ENCODE measurements at regions not wholly inside any gene's neighbourhood (a gene's known extent, or its start where the extent isn't known, plus 50 kb on each side); places are given as distances from the start of the nearest gene placed in this dataset.

- no peak for ATAC-seq (ENCODE audit: low read depth)
- no peak overlapping the region for H3K4me3 ChIP-seq (ENCODE audit: control extremely low read depth in 1 of 5, extremely low read depth in 1 of 5, insufficient read depth in 1 of 5, low read depth in 2 of 5, low read length in 4 of 5)
- H3K79me2 ChIP-seq (ENCODE audit: control insufficient read depth, insufficient read depth, low read length) = no peaks in the 10 kb centered on the region
- no peaks in the 10 kb centered on the region for H3K9me3 ChIP-seq (ENCODE audit: control extremely low read depth in 1 of 3, control insufficient read depth in 2 of 3, insufficient read depth in 1 of 3, low read length in 2 of 3)
- H3K27me3 ChIP-seq (replicated peaks in 1 of 4; ENCODE audit: control extremely low read depth in 1 of 4, control insufficient read depth in 3 of 4, insufficient read depth in 4 of 4, low read length in 3 of 4) = no peaks in the 10 kb centered on the region
- H3K9ac ChIP-seq (ENCODE audit: low read length) = no peak overlapping the region
- H3K4me1 ChIP-seq (ENCODE audit: control insufficient read depth in 2 of 2, insufficient read depth in 2 of 2, low read length in 2 of 2) = no peaks in the 10 kb centered on the region
- no peaks in the 10 kb centered on the region for H4K20me1 ChIP-seq (ENCODE audit: control insufficient read depth, insufficient read depth, low read length, poor library complexity, severe bottlenecking)
- no peak overlapping the region for H2AFZ ChIP-seq (ENCODE audit: insufficient read depth, low read depth, low read length, poor library complexity, severe bottlenecking)
- WGBS (ENCODE audit: insufficient coverage) = no CpG with 5 or more reads among the region's 4 CpGs
- DNase-seq = no peak
- Mint-ChIP-seq H3K4me3 (no peak overlapping the region), H3K4me1 (no peaks in the 10 kb centered on the region), H3K27ac (no peak overlapping the region), H3K9me3 (ENCODE audit: insufficient read depth) (no peaks in the 10 kb centered on the region), H3K27me3 (no peaks in the 10 kb centered on the region)
- intact Hi-C loops (cut with micrococcal nuclease) = no loop called here
- H3K36me3 ChIP-seq (replicated peaks in 1 of 2; ENCODE audit: control extremely low read depth in 1 of 2, control insufficient read depth in 1 of 2, extremely low read depth in 1 of 2, insufficient read depth in 2 of 2, low read length in 1 of 2) = no peaks in the 10 kb centered on the region
- no peak for TF ChIP-seq EZH2 (IDR thresholded peaks at IDR 0.05; ENCODE audit: borderline replicate concordance, insufficient read depth, low read depth, low read length, poor library complexity, severe bottlenecking)
- no peak for TF ChIP-seq CTCF (IDR thresholded peaks at IDR 0.05)
- no peak overlapping the region for H3K27ac ChIP-seq (ENCODE audit: low read length in 2 of 2)
- ChIA-PET POLR2A (no interaction called here), CTCF (interaction anchor here (1.0 kb wide), 1 partner anchor 15 kb away, joined by 3 read pairs; no protein-coding TSS in a partner anchor)
- no peak overlapping the region for H3K4me2 ChIP-seq (replicated peaks; ENCODE audit: low read depth, low read length, poor library complexity, severe bottlenecking)
These were observed 147.1 kb upstream of the SLITRK1 start for GRCh38 chr13:84029396-84029795.

- Mint-ChIP-seq H3K27ac (no peak overlapping the region), H3K9me3 (ENCODE audit: insufficient read depth) (no peaks in the 10 kb centered on the region), H3K4me1 (no peaks in the 10 kb centered on the region), H3K4me3 (no peak overlapping the region), H3K27me3 (no peaks in the 10 kb centered on the region)
- Histone ChIP-seq H3K4me3 (ENCODE audit: control extremely low read depth in 1 of 5, extremely low read depth in 1 of 5, insufficient read depth in 1 of 5, low read depth in 2 of 5, low read length in 4 of 5) (no peak overlapping the region), H3K4me2 (replicated peaks; ENCODE audit: low read depth, low read length, poor library complexity, severe bottlenecking) (no peak overlapping the region), H4K20me1 (ENCODE audit: control insufficient read depth, insufficient read depth, low read length, poor library complexity, severe bottlenecking) (no peaks in the 10 kb centered on the region), H3K27ac (ENCODE audit: low read length in 2 of 2) (no peak overlapping the region), H3K9ac (ENCODE audit: low read length) (no peak overlapping the region), H3K4me1 (ENCODE audit: control insufficient read depth in 2 of 2, insufficient read depth in 2 of 2, low read length in 2 of 2) (no peaks in the 10 kb centered on the region), H3K9me3 (ENCODE audit: control extremely low read depth in 1 of 3, control insufficient read depth in 2 of 3, insufficient read depth in 1 of 3, low read length in 2 of 3) (no peaks in the 10 kb centered on the region), H3K27me3 (replicated peaks in 1 of 4; ENCODE audit: control extremely low read depth in 1 of 4, control insufficient read depth in 3 of 4, insufficient read depth in 4 of 4, low read length in 3 of 4) (no peaks in the 10 kb centered on the region), H3K36me3 (replicated peaks in 1 of 2; ENCODE audit: control extremely low read depth in 1 of 2, control insufficient read depth in 1 of 2, extremely low read depth in 1 of 2, insufficient read depth in 2 of 2, low read length in 1 of 2) (no peaks in the 10 kb centered on the region), H2AFZ (ENCODE audit: insufficient read depth, low read depth, low read length, poor library complexity, severe bottlenecking) (no peak overlapping the region), H3K79me2 (ENCODE audit: control insufficient read depth, insufficient read depth, low read length) (no peaks in the 10 kb centered on the region)
- no peak for ATAC-seq (ENCODE audit: low read depth)
- WGBS (ENCODE audit: insufficient coverage) = no CpG with 5 or more reads among the region's 1 CpG
- intact Hi-C loops (cut with micrococcal nuclease) = no loop called here
- DNase-seq = no peak
- no peak for TF ChIP-seq EZH2 (IDR thresholded peaks at IDR 0.05; ENCODE audit: borderline replicate concordance, insufficient read depth, low read depth, low read length, poor library complexity, severe bottlenecking)
- no peak for TF ChIP-seq CTCF (IDR thresholded peaks at IDR 0.05)
- POLR2A ChIA-PET = no interaction called here
- CTCF ChIA-PET = no interaction called here
These were observed 143.6 kb upstream of the SLITRK1 start for GRCh38 chr13:84025824-84026223.

All from B cell (primary cell).